GM19324 (cell line): ENCODE measurements at regions not wholly inside any gene's neighbourhood (a gene's known extent, or its start where the extent isn't known, plus 50 kb on each side); places are given as distances from the start of the nearest gene placed in this dataset.
"Not testable (repeated sequence)": the region's sequence is repeated elsewhere in the genome, so short reads cannot be mapped to it uniquely, and the experiment has no call there.

Experiments
- ATAC-seq: cut with Tn5 transposase; IDR thresholded peaks from one replicate; pipeline ENCODE4 v1.9.1; 2021; ENCODE audit warnings: mild to moderate bottlenecking, moderate library complexity; ENCODE audit not compliant: unreplicated experiment, low FRiP score

DNA sequence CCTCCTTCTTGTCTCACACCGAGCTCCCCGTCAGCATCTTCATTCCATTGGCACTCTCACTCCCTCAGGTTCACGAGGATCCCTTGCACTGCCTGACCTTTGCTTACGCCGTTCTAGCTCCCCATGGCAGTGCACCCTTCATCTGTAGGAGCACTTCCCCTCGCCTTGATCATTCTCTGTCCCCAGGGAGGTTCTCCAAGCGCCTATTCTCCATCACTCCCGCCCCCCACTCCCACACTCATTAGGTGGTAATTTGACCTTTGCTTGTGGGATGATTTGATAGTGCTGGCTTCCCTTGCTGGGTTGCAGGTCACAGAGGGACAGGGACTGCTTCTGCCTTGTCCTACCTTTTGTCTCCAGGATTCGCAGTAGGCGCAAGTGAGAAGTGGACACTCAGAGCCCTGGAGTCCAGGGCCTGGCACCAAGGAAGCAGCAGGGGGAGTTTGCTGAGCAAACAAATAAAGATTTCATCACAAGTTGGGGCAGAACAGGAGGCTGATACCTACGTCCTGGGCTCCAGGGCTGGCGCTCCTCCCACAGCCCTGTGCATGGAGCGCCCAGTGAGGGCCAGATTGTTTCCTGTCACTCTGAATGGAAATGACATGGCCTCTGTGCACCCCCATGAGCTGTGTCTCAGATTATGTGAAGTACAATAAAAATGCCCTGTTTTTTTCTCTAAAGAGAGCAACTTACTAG is 82.0 kb upstream of the RUNX3 start:
- ATAC-seq, result no peak

GRCh38 chr1:25011275-25011674 is 81.2 kb upstream of the RUNX3 start:
- ATAC-seq, result no peak

DNA sequence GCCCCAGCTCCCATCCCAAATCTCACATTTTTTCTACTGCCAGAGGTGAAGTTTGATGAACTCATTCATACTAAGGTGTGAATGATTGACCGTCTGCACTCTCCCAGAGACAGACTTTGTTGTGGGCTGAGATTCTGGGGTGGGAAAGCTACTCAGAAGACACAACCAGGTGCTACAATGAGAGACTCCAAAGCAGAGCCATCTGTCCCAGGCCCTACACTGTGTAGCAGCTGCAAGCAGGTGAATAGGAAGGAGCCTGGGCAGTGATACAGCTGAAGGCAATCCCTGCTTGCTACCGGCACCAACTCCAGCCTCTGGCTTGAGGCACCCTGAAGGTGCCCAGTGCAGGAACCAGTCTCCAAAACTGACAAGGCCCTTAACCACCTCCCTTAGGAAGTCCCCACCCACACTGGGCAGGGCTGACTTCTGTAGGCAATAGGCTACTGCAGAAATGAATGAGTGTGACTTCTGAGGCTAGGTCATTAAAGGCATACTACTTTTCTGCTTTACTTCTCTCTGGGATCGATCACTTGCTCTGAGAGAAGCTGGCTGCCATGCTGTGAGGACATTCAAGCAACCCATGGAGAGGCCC is 79.7 kb upstream of the RUNX3 start:
- ATAC-seq, result no peak

DNA sequence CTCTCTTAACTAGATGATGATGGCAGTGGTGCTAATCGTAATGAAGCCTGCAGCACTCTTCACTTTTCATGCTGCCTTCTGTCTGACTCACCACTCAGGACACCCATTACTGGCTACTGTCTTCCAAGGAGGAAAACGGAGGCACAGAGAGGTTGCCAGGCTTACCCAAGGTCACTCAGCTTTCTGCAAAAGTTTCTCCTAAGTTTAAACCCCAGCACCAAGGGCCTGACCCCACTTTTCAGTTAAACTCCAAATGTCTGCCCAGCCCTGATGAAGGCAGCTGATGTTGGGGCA is 78.1 kb upstream of the RUNX3 start:
- no peak for ATAC-seq

DNA sequence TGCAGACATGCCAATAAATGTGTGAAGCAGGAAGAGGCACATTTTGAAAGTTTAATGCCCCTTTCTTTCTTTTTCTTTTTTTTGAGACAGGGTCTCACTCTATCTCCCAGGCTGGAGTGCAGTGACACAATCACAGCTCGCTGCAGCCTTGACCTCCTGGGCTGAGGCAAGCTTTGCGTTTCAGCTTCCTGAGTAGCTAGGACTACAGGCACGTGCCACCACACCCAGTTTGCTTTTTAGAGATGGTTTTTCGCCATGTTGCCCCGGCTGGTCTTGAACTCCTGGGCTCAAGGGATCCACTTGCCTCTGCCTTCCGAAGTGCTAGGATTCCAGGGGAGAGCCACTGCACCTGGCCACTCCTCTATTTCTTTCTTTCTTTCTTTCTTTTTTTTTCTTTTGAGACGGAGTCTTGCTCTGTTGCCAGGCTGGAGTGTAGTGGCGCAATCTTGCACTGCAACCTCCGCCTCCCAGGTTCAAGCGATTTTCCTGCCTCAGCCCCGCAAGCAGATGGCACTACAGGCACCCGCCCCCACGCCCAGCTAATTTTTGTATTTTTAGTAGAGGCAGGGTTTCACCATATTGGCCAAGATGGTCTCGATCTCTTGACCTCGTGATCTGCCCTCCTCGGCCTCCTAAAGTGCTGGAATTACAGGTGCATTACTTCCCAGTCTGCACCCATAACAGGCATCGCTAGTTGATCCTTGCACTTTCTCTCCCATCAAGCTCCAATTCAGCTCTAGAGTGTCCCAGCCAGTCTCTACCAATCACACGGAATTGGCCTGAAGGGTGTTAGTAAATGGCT is 77.5 kb upstream of the RUNX3 start:
- ATAC-seq, result not testable (repeated sequence)

GRCh38 chr1:25006770-25007169 is 76.7 kb upstream of the RUNX3 start:
- ATAC-seq, result no peak

DNA sequence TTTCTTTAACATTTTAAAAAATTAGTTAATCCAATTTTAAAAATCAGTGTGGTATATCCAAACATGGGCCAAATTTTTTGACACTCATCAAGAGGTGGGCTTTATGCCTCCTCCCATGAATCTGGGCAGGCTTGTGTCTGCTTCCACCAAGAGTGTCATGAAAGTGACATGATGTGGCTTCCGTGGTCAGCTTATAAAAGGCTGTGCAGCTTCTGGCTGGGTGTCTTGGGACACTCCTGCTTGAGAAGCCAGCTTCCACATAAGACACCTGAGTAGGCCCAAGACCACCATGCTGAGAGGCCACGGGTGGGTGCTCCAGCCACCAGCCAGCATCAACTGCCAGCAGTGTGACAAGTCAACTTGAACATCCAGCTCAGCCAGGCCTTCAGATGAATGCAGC is 74.3 kb upstream of the RUNX3 start:
- ATAC-seq, result no peak

- no peak for ATAC-seq
Observed at GRCh38 chr1:25003457-25004190, 73.5 kb upstream of the RUNX3 start.

- no peak for ATAC-seq
Observed at GRCh38 chr1:25003000-25003399, 72.9 kb upstream of the RUNX3 start.

DNA sequence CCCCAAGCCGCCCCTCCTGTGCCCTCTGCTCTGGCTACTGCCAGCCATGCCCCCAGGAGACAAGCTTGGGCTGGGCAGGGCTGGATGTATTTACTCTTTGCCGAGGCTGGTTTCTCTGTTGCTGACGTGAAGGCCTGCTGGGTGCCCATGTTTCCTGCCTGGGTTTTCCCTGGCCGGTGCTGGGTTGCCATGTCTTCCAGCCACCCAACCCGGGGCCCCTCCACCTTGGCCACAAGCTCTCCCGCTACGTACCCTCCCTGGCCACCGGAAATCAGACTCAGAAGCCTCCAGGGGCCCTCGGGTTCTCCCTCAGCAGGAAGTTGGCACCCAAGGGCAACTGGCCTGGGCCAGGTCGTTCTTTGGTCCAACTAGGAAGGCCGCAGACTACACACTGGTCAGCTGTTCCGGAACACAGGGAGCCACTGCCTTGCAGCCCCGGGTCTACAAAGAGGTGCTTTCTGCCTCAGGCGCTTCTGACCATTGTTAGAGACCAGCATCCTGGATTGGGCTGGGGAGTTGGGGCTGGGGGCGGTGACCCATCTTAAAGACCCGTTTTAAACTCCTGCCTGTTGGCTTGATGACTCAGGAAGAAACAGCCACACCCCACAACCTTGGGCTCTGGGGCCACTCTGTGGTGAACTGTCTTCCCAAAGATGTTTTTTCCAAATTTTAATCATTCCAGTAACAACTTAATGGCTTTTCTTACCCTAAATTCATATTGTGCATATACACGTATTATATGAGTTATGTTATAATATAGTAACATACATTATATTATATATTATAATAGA is 71.2 kb upstream of the RUNX3 start:
- ATAC-seq, result no peak

- no peak for ATAC-seq
Observed at GRCh38 chr1:24999906-25000305, 69.8 kb upstream of the RUNX3 start.

- no peak for ATAC-seq
Observed at GRCh38 chr1:24999426-24999825, 69.3 kb upstream of the RUNX3 start.

DNA sequence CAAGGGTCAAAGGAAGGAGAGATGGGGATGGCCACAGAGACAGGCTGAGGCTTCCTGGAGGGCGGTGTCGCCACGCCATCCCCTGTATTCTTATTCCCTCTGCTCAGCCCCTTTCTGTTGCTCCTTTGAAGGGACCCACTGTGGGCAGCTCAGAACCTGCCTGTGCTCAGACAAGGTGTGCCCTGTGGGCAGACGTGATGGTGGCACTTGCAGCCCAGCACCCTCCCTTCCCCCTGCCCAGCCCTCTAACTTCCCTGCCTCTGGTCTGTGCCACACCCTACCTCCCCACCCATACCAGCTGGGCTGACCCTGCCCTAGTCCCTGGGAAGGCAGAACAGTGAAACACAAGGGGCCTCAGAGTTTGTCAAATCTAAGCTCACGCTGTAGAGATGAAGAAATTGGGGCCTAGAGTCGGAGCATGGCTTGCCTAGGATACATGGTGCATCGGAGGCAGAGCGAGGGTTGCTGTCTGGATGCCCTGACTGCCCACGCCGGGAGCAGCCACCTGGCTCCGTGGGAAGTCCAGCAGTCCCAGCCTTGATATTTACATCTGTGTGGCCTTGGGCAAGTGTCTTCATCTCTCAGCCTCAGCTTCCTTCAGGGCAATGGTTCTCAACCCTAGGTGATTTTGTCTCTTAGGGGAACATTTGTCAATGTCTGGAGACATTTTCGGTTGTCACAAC is 68.6 kb upstream of the RUNX3 start:
- ATAC-seq, result no peak

DNA sequence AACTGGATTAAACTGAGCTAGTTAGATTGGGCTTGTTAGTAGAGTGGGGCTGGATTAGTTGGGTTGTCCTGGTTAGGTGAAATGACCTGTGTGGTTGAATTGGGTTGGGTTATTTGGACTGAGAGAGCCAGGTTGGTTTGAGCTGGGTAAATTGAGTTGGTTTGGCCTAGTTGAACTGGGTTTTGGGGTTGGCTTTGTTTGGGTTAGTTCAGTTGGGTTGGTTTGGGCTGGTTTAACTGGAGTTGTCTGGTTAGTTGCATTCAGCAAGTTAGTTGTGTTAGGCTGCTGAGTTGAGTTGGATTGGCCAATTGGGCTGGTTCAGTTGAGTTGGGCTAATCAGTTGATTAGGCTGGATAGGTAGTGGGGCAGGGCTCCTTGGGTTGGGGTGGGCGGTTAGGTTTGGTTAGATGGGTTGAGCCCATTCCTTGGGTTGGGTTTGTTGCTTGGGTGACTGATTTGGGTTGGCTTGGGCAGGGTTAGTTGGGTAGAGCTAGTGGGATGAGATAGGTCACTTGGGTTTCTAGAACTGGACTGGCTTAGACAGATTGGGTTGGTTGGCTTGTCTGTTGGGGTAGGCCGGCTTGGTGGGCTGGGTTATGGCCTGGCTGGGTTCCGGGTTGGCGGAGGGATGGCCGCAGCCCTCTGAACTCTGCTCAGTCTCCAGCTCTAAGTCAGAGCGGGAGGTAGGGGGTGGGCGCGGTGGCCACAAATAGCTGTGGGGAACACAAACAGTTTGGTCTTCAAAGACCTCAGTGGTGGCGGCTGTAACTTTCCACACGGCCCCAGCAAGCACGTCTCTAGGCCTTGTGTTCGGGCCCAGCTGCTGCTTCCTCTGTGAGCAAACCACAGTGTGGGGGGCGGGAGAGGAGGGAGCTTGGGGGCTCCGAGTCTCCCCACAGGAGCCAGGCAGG is 67.2 kb upstream of the RUNX3 start:
- ATAC-seq, result no peak

GRCh38 chr1:24996456-24996855 is 66.4 kb upstream of the RUNX3 start:
- ATAC-seq, result no peak

GRCh38 chr1:24995661-24996060 is 65.6 kb upstream of the RUNX3 start:
- no peak for ATAC-seq

GRCh38 chr1:24995140-24995539 is 65.1 kb upstream of the RUNX3 start:
- ATAC-seq, result no peak

- ATAC-seq, result no peak
Observed at GRCh38 chr1:24993871-24994580, 64.0 kb upstream of the RUNX3 start.
